Erythroblast (primary cell): ENCODE measurements at regions not wholly inside any gene's neighbourhood (a gene's known extent, or its start where the extent isn't known, plus 50 kb on each side); places are given as distances from the start of the nearest gene placed in this dataset.

Experiments used
- GATA1 ChIP-seq: IDR thresholded peaks from 2 replicates; pipeline ENCODE4 v1.6.1; 2011; ENCODE audit warnings: low read depth, mild to moderate bottlenecking, control low read depth, low read length, moderate library complexity
- POLR2A ChIP-seq: IDR thresholded peaks from 2 replicates; pipeline ENCODE4 v1.6.1; 2011; ENCODE audit warnings: mild to moderate bottlenecking, low read length

DNA sequence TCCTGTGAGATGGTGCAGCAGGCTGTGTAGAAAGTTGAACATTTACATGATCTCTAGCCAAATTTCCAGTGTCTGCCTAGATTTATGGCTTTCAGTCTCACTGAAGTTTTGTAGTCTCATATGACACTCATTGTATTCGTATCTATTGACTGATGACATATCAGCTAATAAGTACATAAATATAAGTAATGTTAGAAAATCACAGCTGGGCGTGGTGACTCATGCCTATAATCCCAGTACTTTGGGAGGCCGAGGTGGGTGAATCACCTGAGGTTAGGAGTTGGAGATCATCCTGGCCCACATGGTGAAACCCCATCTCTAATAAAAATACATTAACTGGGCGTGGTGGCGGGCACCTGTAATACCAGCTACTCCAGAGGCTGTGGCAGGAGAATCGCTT, 54.7 kb upstream of the HTR2A start:
- TF ChIP-seq POLR2A (no peak), GATA1 (no peak)
